ENCODE measurements at regions not wholly inside any gene's neighbourhood (a gene's known extent, or its start where the extent isn't known, plus 50 kb on each side); places are given as distances from the start of the nearest gene placed in this dataset.
"Not testable (repeated sequence)": the region's sequence is repeated elsewhere in the genome, so short reads cannot be mapped to it uniquely, and the experiment has no call there.

GRCh38 chr17:62300697-62301096 is 79.7 kb upstream of the EFCAB3 start:
- Mint-ChIP-seq H3K9me3 (peaks cover 11% of the 10 kb centered on the region), H3K36me3 (no peaks in the 10 kb centered on the region), H3K27ac (no peak overlapping the region), H3K4me1 (no peaks in the 10 kb centered on the region), H3K4me3 (no peak overlapping the region), H3K27me3 (ENCODE audit: low read depth) (peaks cover 19% of the 10 kb centered on the region)
- DNase-seq (ENCODE audit: low spot score in 2 of 2, unreplicated experiment in 2 of 2): no peak
- TF ChIP-seq CTCF (IDR thresholded peaks at IDR 0.05; ENCODE audit: unreplicated experiment): no peak

DNA sequence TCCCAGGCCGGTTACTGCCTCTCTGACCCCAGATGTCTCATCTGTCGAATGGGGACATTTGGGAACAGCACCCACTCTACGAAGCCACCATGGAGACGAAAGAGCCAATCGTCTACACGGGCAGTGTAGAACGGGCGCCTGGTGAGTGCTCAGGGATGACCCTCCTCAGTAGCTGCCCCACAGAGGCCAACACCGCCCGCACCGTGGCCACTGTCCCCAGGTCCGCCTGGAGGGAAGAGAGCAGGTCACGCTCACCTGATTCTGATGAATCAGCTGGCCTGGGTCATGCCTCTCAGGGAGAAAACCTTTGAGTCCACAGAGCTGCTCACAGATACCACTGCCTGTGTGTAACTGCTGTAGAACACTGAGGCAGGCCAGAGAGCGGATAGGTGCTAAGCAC is 105.1 kb upstream of the EFCAB3 start:
- not testable (repeated sequence) for DNase-seq (ENCODE audit: low spot score in 2 of 2, unreplicated experiment in 2 of 2); H3K4me3 Mint-ChIP-seq; H3K36me3 Mint-ChIP-seq; H3K4me1 Mint-ChIP-seq; H3K9me3 Mint-ChIP-seq; H3K27me3 Mint-ChIP-seq (ENCODE audit: low read depth); H3K27ac Mint-ChIP-seq

DNA sequence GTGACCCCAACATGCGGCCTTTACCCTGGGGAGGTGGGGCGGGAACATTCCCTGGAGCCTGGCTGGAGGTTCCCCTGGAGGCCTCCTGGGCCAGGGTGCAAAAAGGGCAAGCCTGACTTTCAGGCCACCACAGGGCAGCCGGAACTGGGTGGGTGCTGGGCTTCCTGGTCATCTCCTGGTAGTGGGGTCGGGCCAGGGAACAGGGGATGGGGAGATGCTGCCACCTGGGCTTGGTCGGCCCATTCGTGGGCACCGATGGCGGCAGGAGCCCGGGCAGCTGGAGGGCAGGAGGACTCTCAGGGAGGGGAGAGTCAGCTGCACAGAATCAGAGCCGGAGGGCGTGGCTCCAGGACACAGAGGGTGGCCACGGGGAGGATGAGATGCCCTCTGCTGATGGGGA is 112.0 kb upstream of the EFCAB3 start:
- not testable (repeated sequence) for H3K36me3 Mint-ChIP-seq; H3K4me1 Mint-ChIP-seq; H3K27me3 Mint-ChIP-seq (ENCODE audit: low read depth); H3K9me3 Mint-ChIP-seq; H3K27ac Mint-ChIP-seq; H3K4me3 Mint-ChIP-seq; DNase-seq (ENCODE audit: low spot score in 2 of 2, unreplicated experiment in 2 of 2)

GRCh38 chr17:62264974-62265373 is 115.4 kb upstream of the EFCAB3 start:
- not testable (repeated sequence) for H3K9me3 Mint-ChIP-seq; H3K36me3 Mint-ChIP-seq; H3K4me3 Mint-ChIP-seq; H3K27me3 Mint-ChIP-seq (ENCODE audit: low read depth); H3K4me1 Mint-ChIP-seq; H3K27ac Mint-ChIP-seq; DNase-seq (ENCODE audit: low spot score in 2 of 2, unreplicated experiment in 2 of 2)

DNA sequence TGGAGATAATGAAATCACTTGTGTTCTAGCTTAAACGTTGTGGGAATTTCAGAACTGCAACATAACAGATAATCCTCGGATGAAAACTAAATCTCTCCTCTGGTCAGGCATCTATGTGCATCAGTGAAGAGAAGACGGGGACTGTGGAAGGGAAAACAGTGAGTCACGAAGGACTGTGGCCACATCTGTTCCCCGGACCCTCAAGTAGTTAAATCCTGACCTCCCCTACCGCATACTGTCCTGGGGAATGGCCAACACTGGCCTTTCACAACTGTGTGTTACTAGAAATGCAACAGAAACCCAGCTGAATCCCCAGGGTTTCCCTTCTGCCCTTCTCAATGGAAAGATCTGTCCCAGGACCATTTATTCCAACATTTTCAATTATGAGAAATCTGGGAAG is 124.6 kb upstream of the EFCAB3 start:
- not testable (repeated sequence) for H3K27ac Mint-ChIP-seq; H3K4me3 Mint-ChIP-seq; H3K9me3 Mint-ChIP-seq; H3K4me1 Mint-ChIP-seq; H3K36me3 Mint-ChIP-seq; DNase-seq (ENCODE audit: low spot score in 2 of 2, unreplicated experiment in 2 of 2); H3K27me3 Mint-ChIP-seq (ENCODE audit: low read depth)

- not testable (repeated sequence) for H3K36me3 Mint-ChIP-seq; H3K9me3 Mint-ChIP-seq; DNase-seq (ENCODE audit: low spot score in 2 of 2, unreplicated experiment in 2 of 2); H3K4me3 Mint-ChIP-seq; H3K27me3 Mint-ChIP-seq (ENCODE audit: low read depth); H3K27ac Mint-ChIP-seq
- peaks cover 15% of the 10 kb centered on the region for H3K4me1 Mint-ChIP-seq
Observed at GRCh38 chr17:62242076-62242475, 138.3 kb upstream of the EFCAB3 start.

DNA sequence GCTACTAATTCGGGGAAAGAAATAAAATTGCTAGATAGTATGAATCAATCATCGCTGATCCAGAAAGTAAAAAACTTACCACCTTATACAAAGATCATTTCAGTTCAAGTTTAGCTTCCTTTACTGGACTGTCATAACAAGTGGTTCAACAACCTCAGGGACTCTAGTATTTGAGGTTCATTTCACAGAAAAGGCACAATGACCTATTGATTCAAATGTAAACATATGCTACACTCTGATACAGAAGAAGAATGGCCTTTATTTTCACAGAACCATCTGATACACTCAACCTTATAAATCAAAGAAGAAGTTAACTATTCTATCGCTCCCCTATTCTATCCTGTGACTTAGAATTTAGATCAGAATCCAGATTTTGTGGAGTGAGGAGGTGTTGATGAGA is 140.8 kb upstream of the EFCAB3 start:
- H3K36me3 Mint-ChIP-seq; H3K27me3 Mint-ChIP-seq (ENCODE audit: low read depth); H3K27ac Mint-ChIP-seq; H3K9me3 Mint-ChIP-seq; H3K4me3 Mint-ChIP-seq; DNase-seq (ENCODE audit: low spot score in 2 of 2, unreplicated experiment in 2 of 2): not testable (repeated sequence)
- H3K4me1 Mint-ChIP-seq: peaks cover 15% of the 10 kb centered on the region

DNA sequence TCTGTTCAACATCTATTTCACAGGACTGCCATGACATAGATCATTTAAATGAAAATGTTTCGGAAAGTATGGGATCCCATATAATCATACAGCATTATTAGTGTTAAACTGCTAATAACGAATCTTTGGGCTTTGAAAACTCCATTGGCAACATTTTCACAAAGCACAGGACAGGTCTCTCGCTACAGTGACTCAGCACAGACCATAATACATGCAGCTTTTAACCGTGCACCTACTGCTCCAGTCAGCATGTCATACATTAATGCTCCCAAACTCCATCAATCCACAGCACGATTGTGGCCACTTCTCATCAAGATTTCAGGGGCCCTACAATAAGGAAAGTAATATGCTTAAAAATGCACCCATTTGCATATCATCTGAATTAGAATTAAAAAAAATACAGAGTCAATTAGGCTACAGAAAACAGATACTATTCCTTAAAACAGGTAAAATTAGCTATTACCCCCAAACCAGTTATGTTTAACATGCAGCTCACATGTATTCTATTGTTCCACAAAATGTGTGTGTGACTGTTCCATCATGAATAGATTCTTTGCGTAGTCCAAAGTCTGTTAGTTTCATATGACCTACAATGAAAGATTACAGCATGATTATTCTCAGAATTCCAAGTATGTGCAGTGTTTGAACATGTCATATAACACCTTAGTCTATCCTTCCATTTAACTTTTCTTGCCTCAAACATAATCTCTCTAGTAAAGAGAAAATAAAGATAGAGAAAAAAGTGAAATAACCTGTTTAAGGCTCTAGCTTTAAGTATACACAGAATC is 141.6 kb upstream of the EFCAB3 start:
- not testable (repeated sequence) for H3K9me3 Mint-ChIP-seq; H3K4me3 Mint-ChIP-seq; H3K27ac Mint-ChIP-seq; H3K27me3 Mint-ChIP-seq (ENCODE audit: low read depth); DNase-seq (ENCODE audit: low spot score in 2 of 2, unreplicated experiment in 2 of 2); H3K36me3 Mint-ChIP-seq
- peaks cover 15% of the 10 kb centered on the region for H3K4me1 Mint-ChIP-seq

GRCh38 chr17:62233822-62234481 is 146.4 kb upstream of the EFCAB3 start:
- not testable (repeated sequence) for H3K9me3 Mint-ChIP-seq

DNA sequence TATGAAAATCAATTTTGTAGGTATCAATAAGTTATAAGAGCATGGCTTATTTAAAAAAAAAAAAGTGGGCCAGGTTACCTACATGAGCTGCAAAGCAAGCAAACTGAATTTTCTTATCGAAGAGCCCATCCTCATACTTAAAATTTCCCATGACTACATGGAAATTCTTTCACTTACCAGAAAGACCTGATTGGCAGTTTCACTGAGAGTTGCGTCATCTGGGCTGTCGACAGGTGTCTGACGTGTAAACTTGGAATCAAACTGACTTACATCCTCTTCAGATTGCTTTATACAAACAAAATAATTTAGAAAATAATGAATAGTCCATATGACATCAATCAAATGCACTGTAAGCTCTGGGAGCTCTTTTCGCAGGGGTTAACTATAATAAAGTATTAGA is 149.1 kb upstream of the EFCAB3 start:
- not testable (repeated sequence) for H3K9me3 Mint-ChIP-seq; DNase-seq (ENCODE audit: low spot score in 2 of 2, unreplicated experiment in 2 of 2); H3K27me3 Mint-ChIP-seq (ENCODE audit: low read depth); H3K4me1 Mint-ChIP-seq; H3K4me3 Mint-ChIP-seq; H3K36me3 Mint-ChIP-seq; H3K27ac Mint-ChIP-seq

More at GRCh38 chr17:62233822-62234481, 146.4 kb upstream of the EFCAB3 start:
- H3K4me3 Mint-ChIP-seq; H3K36me3 Mint-ChIP-seq; H3K27ac Mint-ChIP-seq; DNase-seq (ENCODE audit: low spot score in 2 of 2, unreplicated experiment in 2 of 2); H3K27me3 Mint-ChIP-seq (ENCODE audit: low read depth); H3K4me1 Mint-ChIP-seq: not testable (repeated sequence)

GRCh38 chr17:62226610-62227240 is 153.6 kb upstream of the EFCAB3 start:
- not testable (repeated sequence) for H3K4me1 Mint-ChIP-seq; DNase-seq (ENCODE audit: low spot score in 2 of 2, unreplicated experiment in 2 of 2); H3K4me3 Mint-ChIP-seq; H3K27me3 Mint-ChIP-seq (ENCODE audit: low read depth); H3K27ac Mint-ChIP-seq; H3K36me3 Mint-ChIP-seq; H3K9me3 Mint-ChIP-seq

- H3K27ac Mint-ChIP-seq; H3K9me3 Mint-ChIP-seq; H3K4me3 Mint-ChIP-seq; H3K27me3 Mint-ChIP-seq (ENCODE audit: low read depth); H3K36me3 Mint-ChIP-seq; DNase-seq (ENCODE audit: low spot score in 2 of 2, unreplicated experiment in 2 of 2); H3K4me1 Mint-ChIP-seq: not testable (repeated sequence)
Observed at GRCh38 chr17:62223585-62223984, 156.8 kb upstream of the EFCAB3 start.
